GM12878 (cell line): ENCODE measurements at regions not wholly inside any gene's neighbourhood (a gene's known extent, or its start where the extent isn't known, plus 50 kb on each side); places are given as distances from the start of the nearest gene placed in this dataset.

Experiments used
- ATAC-seq: fragments of 200-7000 bp; cut with Tn5 transposase; 3 replicates; pipeline ENCODE4 v1.9.1; 2020; ENCODE audit warnings: mild to moderate bottlenecking, moderate library complexity
- BruUV-seq: library from RNA; stranded (reverse); fragments of 400-500 nt; replicated peaks from 2 replicates; lab custom pipeline; 2021; lab: Mats Ljungman, UMichigan
- CTCF ChIA-PET: fragments of 300-600 bp; sonication (Branson Sonifier 250); formaldehyde crosslinking; extraction: SDS; loops from one replicate; lab custom pipeline; 2021; ENCODE audit warnings: inconsistent platforms; lab: Yijun Ruan, JAX
- POLR2A ChIA-PET: fragments of 350-600 bp; formaldehyde crosslinking; extraction: SDS; loops from one replicate; lab custom pipeline; 2021; ENCODE audit warnings: inconsistent platforms; lab: Charles Lee
- RAD21 ChIA-PET: fragments of 300-600 bp; sonication (Branson Sonifier 250); formaldehyde crosslinking; loops from one replicate; lab custom pipeline; 2023; ENCODE audit warnings: antibody characterized with exemption; ENCODE audit not compliant: unreplicated experiment; lab: Charles Lee
- SMC1A ChIA-PET: fragments of 300-600 bp; sonication (Branson Sonifier 250); formaldehyde crosslinking; loops from one replicate; lab custom pipeline; 2023; ENCODE audit not compliant: unreplicated experiment, uncharacterized antibody; lab: Charles Lee
- DNase-seq: peaks from one replicate; pipeline ENCODE4 v3.0.0-alpha.2; 2011; ENCODE audit warnings: low read depth, low spot score
- FAIRE-seq: peaks from 3 replicates; lab custom pipeline; 2011; peaks lifted over from hg19 to GRCh38; lab: Jason Lieb, UNC
- H2AFZ ChIP-seq: 2 replicates; pipeline ENCODE4 v1.6.0; 2011; ENCODE audit warnings: low read depth, low read length, control low read depth; ENCODE audit not compliant: control insufficient read depth
- H3K27ac ChIP-seq: 2 replicates; pipeline ENCODE4 v1.5.1; 2011; ENCODE audit warnings: control low read depth; ENCODE audit not compliant: control insufficient read depth, insufficient read depth
- H3K27me3 ChIP-seq, 2 experiments: replicated peaks in 1 of 2; 2 replicates each; pipeline versions ENCODE4 v1.6.0 to v1.6.1; 2011; ENCODE audit warnings: low read length in 1 of 2; ENCODE audit not compliant: control insufficient read depth in 2 of 2, insufficient read depth in 2 of 2
- H3K36me3 ChIP-seq, 2 experiments: 2 replicates each; pipeline ENCODE4 v1.5.1; 2011; ENCODE audit warnings: low read length in 1 of 2; ENCODE audit not compliant: control insufficient read depth in 2 of 2, insufficient read depth in 2 of 2
- H3K4me1 ChIP-seq: 2 replicates; pipeline ENCODE4 v1.6.1; 2011; ENCODE audit warnings: mild to moderate bottlenecking, low read length, moderate library complexity, mixed read lengths; ENCODE audit not compliant: control insufficient read depth, insufficient read depth
- H3K4me2 ChIP-seq: 2 replicates; pipeline ENCODE4 v1.6.0; 2011; ENCODE audit warnings: control low read depth; ENCODE audit not compliant: control insufficient read depth, insufficient read depth
- H3K4me3 ChIP-seq: fragments of 200-600 bp; sonication (generic); 2 replicates; pipeline ENCODE4 v1.5.1; 2016
- H3K79me2 ChIP-seq: 2 replicates; pipeline ENCODE4 v1.6.0; 2011; ENCODE audit warnings: low read length; ENCODE audit not compliant: control insufficient read depth, insufficient read depth
- H3K9ac ChIP-seq: 2 replicates; pipeline ENCODE4 v1.8.0; 2011; ENCODE audit warnings: low read length, control low read depth, mixed read lengths; ENCODE audit not compliant: control insufficient read depth, insufficient read depth
- H3K9me3 ChIP-seq: replicated peaks from 3 replicates; pipeline ENCODE4 v1.5.1; 2011; ENCODE audit warnings: mild to moderate bottlenecking, low read length; ENCODE audit not compliant: control insufficient read depth, insufficient read depth
- H4K20me1 ChIP-seq: 2 replicates; pipeline ENCODE4 v1.6.0; 2011; ENCODE audit not compliant: control insufficient read depth, insufficient read depth
- ATF7 ChIP-seq: fragments of 450-650 bp; IDR thresholded peaks from 2 replicates; pipeline ENCODE4 v1.6.1; 2016; ENCODE audit warnings: low read depth, mild to moderate bottlenecking
- ESRRA ChIP-seq: IDR thresholded peaks from 2 replicates; pipeline ENCODE4 v1.6.1; 2012; ENCODE audit warnings: mild to moderate bottlenecking, low read length, improper control_type of control experiment
- EZH2 ChIP-seq: IDR thresholded peaks from 2 replicates; pipeline ENCODE4 v1.6.1; 2012; ENCODE audit warnings: low read depth, mild to moderate bottlenecking, control low read depth, inconsistent platforms, low read length, borderline replicate concordance; ENCODE audit not compliant: control insufficient read depth
- GATAD2B ChIP-seq: fragments of 450-650 bp; conservative IDR thresholded peaks from 2 replicates; pipeline ENCODE4 v1.6.1; 2017; ENCODE audit warnings: low read depth, mild to moderate bottlenecking, moderate library complexity
- JUNB ChIP-seq: IDR thresholded peaks from 2 replicates; pipeline ENCODE4 v1.6.1; 2016; ENCODE audit warnings: antibody characterized with exemption, mild to moderate bottlenecking
- NRF1 ChIP-seq: conservative IDR thresholded peaks from 2 replicates; pipeline ENCODE4 v1.6.1; 2011; ENCODE audit warnings: mild to moderate bottlenecking, low read depth, low read length, improper control_type of control experiment
- RAD51 ChIP-seq: fragments of 450-650 bp; IDR thresholded peaks from 2 replicates; pipeline ENCODE4 v1.6.1; 2016; ENCODE audit warnings: moderate library complexity, mild to moderate bottlenecking, inconsistent platforms
- SPI1 ChIP-seq: IDR thresholded peaks from 2 replicates; pipeline ENCODE4 v1.6.1; 2011; ENCODE audit warnings: low read depth, mild to moderate bottlenecking, low read length, moderate library complexity, borderline replicate concordance; ENCODE audit not compliant: insufficient read depth
- TCF7 ChIP-seq: IDR thresholded peaks from 2 replicates; pipeline ENCODE4 v1.6.1; 2014; ENCODE audit warnings: antibody characterized with exemption, borderline replicate concordance
- ZBTB33 ChIP-seq: fragments of 450-650 bp; IDR thresholded peaks from 2 replicates; pipeline ENCODE4 v1.6.1; 2017; ENCODE audit warnings: mild to moderate bottlenecking
- ZNF24 ChIP-seq: fragments of 450-650 bp; IDR thresholded peaks from 2 replicates; pipeline ENCODE4 v1.6.1; 2017; ENCODE audit warnings: antibody characterized with exemption, mild to moderate bottlenecking
- WGBS: methylation state at CpG from one replicate; pipeline ENCODE4 v1.1.6; 2016; ENCODE audit warnings: low lambda C conversion rate; ENCODE audit not compliant: insufficient replicate concordance, insufficient coverage; ENCODE audit errors: missing lambda C conversion rate; 5-methylcytosine and 5-hydroxymethylcytosine counted together
- in situ Hi-C: fragments of 300-500 bp; cut with MboI; formaldehyde crosslinking; loops from 9 replicates; pipeline ENCODE4 v1.14.3; 2018; ENCODE audit warnings: mixed read lengths
- intact Hi-C: fragments of 100-400 bp; cut with micrococcal nuclease; formaldehyde crosslinking; loops from one replicate; pipeline ENCODE4 v1.14.2; 2022; ENCODE audit not compliant: unreplicated experiment

- RAD21 ChIA-PET, result no interaction called here
- Histone ChIP-seq H3K36me3 (no peaks in the 10 kb centered on the region), H3K9me3 (no peaks in the 10 kb centered on the region; the same call in 1 of the 3 replicates), H3K27ac (no peak overlapping the region), H2AFZ (no peak overlapping the region), H3K9ac (no peak overlapping the region), H3K4me2 (no peak overlapping the region)
- intact Hi-C loops, result no loop called here
- no peak for DNase-seq
- SMC1A ChIA-PET, result no interaction called here
- TF ChIP-seq SPI1 (no peak), RAD51 (no peak), EZH2 (no peak), JUNB (no peak), GATAD2B (no peak), ZNF24 (no peak), ATF7 (no peak), ESRRA (no peak), NRF1 (no peak), ZBTB33 (no peak), TCF7 (no peak)
- TF ChIP-seq, all 136 proteins: peak for 0
- ChIA-PET POLR2A (no interaction called here), CTCF (interaction anchor here (1.2 to 1.5 kb wide), 2 partner anchors 17 to 204 kb away, joined by 3 read pairs; no protein-coding TSS in a partner anchor)
- no peaks in the 10 kb centered on the region for H3K4me1 ChIP-seq
- H3K27me3 ChIP-seq, result no peaks in the 10 kb centered on the region
- no peak overlapping the region for H3K4me3 ChIP-seq
- in situ Hi-C loops, result no loop called here
- H4K20me1 ChIP-seq, result no peaks in the 10 kb centered on the region
- BruUV-seq, result no TSS peak
- FAIRE-seq (no peak), ATAC-seq (no peak)
- WGBS, result 79% methylated on average over 3 of the region's 3 CpGs
- H3K79me2 ChIP-seq, result no peaks in the 10 kb centered on the region
Observed at GRCh38 chr4:38383646-38384121, 280.3 kb upstream of the KLF3 start.
